Smooth muscle cell (in vitro differentiated cells): ENCODE measurements at regions not wholly inside any gene's neighbourhood (a gene's known extent, or its start where the extent isn't known, plus 50 kb on each side); places are given as distances from the start of the nearest gene placed in this dataset.

ENCODE experiments used
- DNase-seq: peaks from one replicate; lab custom pipeline; 2025; ENCODE audit not compliant: unreplicated experiment; lab: John Stamatoyannopoulos, UW
- H2AFZ ChIP-seq: fragments of 200-600 bp; sonication (generic); 2 replicates; pipeline ENCODE4 v1.6.0; 2016; ENCODE audit warnings: antibody characterized with exemption, low read depth, mild to moderate bottlenecking
- H3F3A ChIP-seq: fragments of 200-600 bp; sonication (generic); 2 replicates; pipeline ENCODE4 v1.6.0; 2017; ENCODE audit warnings: antibody characterized with exemption, low read depth
- H3K27ac ChIP-seq: fragments of 200-600 bp; sonication (generic); 2 replicates; pipeline ENCODE4 v1.5.1; 2016; ENCODE audit warnings: low read depth, mild to moderate bottlenecking
- H3K27me3 ChIP-seq: fragments of 200-600 bp; sonication (generic); 2 replicates; pipeline ENCODE4 v1.6.1; 2016; ENCODE audit warnings: low read depth, mild to moderate bottlenecking
- H3K36me3 ChIP-seq: fragments of 200-600 bp; sonication (generic); 2 replicates; pipeline ENCODE4 v1.5.1; 2016; ENCODE audit warnings: low read depth
- H3K4me1 ChIP-seq: fragments of 200-600 bp; sonication (generic); 2 replicates; pipeline ENCODE4 v1.5.1; 2016; ENCODE audit warnings: low read depth
- H3K4me2 ChIP-seq: fragments of 200-600 bp; sonication (generic); 2 replicates; pipeline ENCODE4 v1.6.0; 2016; ENCODE audit warnings: mild to moderate bottlenecking
- H3K4me3 ChIP-seq: fragments of 200-600 bp; sonication (generic); 2 replicates; pipeline ENCODE4 v1.5.1; 2016; ENCODE audit warnings: mild to moderate bottlenecking
- H3K79me2 ChIP-seq: fragments of 200-600 bp; sonication (generic); 2 replicates; pipeline ENCODE4 v1.6.0; 2016; ENCODE audit warnings: low read depth, mild to moderate bottlenecking
- H3K9ac ChIP-seq: fragments of 200-600 bp; sonication (generic); 2 replicates; pipeline ENCODE4 v1.6.0; 2016; ENCODE audit warnings: low read depth
- H3K9me3 ChIP-seq: fragments of 200-600 bp; sonication (generic); replicated peaks from 2 replicates; pipeline ENCODE4 v1.5.1; 2016; ENCODE audit warnings: low read depth
- H4K20me1 ChIP-seq: fragments of 200-600 bp; sonication (generic); 2 replicates; pipeline ENCODE4 v1.6.0; 2016; ENCODE audit warnings: low read depth
- WGBS: methylation state at CpG from one replicate; pipeline ENCODE4 v1.1.7; 2016; ENCODE audit warnings: low lambda C conversion rate; 5-methylcytosine and 5-hydroxymethylcytosine counted together
- TF ChIP-seq, protein P1 (sequence below): fragments of 200-600 bp; sonication (generic); IDR thresholded peaks from 2 replicates; pipeline ENCODE4 v1.5.1; 2017; ENCODE audit warnings: borderline replicate concordance, mild to moderate bottlenecking, antibody characterized with exemption; ENCODE audit not compliant: insufficient read depth, poor library complexity, severe bottlenecking

DNA sequence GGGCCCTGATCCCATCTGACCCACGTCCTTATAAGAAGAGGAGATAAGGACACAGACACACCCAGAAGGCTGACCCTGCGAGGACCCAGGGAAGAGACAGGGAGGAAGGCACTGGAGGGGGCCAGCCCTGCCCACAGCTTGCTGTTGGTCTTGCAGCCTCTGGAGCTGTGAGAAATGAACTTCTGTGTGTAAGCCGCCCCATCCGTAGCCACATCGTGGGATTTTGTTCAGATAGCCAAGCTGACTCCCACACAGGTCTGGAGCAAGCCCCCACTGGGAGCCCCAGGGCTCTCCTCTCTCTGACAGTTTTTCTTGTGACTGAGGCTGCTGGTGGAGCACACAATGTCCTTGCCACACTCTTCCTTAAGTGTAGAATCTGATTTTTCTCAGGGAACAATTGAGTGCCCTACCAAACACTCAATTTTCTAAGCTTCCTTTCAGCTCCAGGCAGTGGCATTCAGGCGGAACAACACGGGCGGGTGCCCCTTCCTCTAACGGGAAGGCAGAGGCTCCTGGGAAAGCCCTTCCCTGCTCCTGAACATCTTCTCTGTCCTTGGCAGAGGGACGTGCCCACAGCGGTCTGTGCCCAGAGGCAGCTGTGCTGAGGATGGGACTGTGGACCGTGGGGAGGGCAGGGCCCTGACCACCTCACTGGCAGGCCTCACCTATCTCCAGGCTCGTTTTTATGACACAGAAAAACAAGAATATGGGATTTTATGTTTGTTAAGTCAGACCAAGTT is 160.6 kb upstream of the SHH start:
- H3K4me3 ChIP-seq = no peak overlapping the region
- H3K4me1 ChIP-seq = no peaks in the 10 kb centered on the region
- H3K9me3 ChIP-seq = no peaks in the 10 kb centered on the region
- H3F3A ChIP-seq = no peaks in the 10 kb centered on the region
- no peak overlapping the region for H3K27ac ChIP-seq
- TF ChIP-seq, protein P1, sequence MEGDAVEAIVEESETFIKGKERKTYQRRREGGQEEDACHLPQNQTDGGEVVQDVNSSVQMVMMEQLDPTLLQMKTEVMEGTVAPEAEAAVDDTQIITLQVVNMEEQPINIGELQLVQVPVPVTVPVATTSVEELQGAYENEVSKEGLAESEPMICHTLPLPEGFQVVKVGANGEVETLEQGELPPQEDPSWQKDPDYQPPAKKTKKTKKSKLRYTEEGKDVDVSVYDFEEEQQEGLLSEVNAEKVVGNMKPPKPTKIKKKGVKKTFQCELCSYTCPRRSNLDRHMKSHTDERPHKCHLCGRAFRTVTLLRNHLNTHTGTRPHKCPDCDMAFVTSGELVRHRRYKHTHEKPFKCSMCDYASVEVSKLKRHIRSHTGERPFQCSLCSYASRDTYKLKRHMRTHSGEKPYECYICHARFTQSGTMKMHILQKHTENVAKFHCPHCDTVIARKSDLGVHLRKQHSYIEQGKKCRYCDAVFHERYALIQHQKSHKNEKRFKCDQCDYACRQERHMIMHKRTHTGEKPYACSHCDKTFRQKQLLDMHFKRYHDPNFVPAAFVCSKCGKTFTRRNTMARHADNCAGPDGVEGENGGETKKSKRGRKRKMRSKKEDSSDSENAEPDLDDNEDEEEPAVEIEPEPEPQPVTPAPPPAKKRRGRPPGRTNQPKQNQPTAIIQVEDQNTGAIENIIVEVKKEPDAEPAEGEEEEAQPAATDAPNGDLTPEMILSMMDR = no peak
- no peaks in the 10 kb centered on the region for H4K20me1 ChIP-seq
- H3K27me3 ChIP-seq = no peaks in the 10 kb centered on the region
- WGBS = 71% methylated on average over 13 of the region's 13 CpGs
- no peak for DNase-seq
- no peak overlapping the region for H2AFZ ChIP-seq
- H3K79me2 ChIP-seq = no peaks in the 10 kb centered on the region
- H3K4me2 ChIP-seq = no peak overlapping the region
- H3K9ac ChIP-seq = no peak overlapping the region
- no peaks in the 10 kb centered on the region for H3K36me3 ChIP-seq

DNA sequence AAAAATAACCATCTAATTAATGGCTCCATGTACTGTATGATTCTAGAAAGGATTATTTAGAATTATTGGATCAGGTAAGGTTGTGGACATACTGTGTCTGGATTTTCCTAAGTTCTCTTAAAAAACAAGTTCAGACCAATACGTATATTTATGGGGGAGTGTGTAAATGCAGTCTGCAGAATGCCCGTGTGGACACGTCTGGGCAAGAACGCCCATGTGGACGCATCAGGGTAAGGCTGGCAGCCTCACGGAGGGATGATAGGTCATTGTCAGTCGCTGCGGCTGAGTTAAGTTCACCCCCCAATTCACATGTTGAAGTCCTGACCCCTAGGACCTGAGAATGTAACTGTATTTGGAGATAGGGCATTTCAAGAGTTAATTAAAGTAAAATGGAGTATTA is 160.0 kb upstream of the SHH start:
- Histone ChIP-seq H3K4me2 (no peak overlapping the region), H3K9ac (no peak overlapping the region), H2AFZ (no peak overlapping the region), H3K27ac (no peak overlapping the region), H3K27me3 (no peaks in the 10 kb centered on the region), H3K4me3 (no peak overlapping the region), H3K79me2 (no peaks in the 10 kb centered on the region), H3K4me1 (no peaks in the 10 kb centered on the region), H3K36me3 (no peaks in the 10 kb centered on the region), H4K20me1 (no peaks in the 10 kb centered on the region), H3K9me3 (no peaks in the 10 kb centered on the region), H3F3A (no peaks in the 10 kb centered on the region)
- TF ChIP-seq, protein P1 = no peak
- no peak for DNase-seq
- WGBS = 85% methylated on average over 8 of the region's 8 CpGs

DNA sequence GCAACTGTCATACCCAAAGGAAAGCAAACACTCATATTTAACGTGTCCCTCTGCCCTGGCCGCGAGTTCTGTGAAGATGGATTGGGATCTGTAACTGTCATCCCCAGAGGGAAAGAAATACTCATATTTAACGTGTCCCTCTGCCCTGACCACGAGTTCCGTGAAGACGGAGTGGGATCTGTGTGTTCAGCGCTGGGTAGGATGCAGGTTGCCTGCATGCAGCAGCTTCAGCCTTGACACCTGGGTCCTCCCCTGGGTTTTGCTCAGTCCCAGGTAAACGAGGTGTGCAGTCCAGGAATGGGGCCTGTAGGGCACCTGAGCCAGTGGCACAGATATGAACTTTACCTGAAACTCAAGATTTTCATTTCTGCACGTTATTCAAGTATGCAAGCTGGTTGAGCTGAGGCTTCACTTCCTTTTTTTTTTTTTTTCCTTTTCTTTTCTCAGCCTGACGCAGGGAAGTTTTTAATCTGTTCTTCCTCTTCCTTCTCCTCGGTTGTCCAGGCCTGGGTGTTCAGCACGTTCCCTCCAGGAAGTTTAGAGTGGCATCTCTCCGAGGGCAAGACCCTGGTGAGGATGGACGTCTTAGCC is 159.0 kb upstream of the SHH start:
- Histone ChIP-seq H3K27me3 (peaks cover 3% of the 10 kb centered on the region), H3F3A (no peaks in the 10 kb centered on the region), H3K4me1 (no peaks in the 10 kb centered on the region), H3K4me2 (no peak overlapping the region), H3K9ac (no peak overlapping the region), H3K36me3 (no peaks in the 10 kb centered on the region), H3K79me2 (no peaks in the 10 kb centered on the region), H4K20me1 (no peaks in the 10 kb centered on the region), H3K27ac (no peak overlapping the region), H3K9me3 (no peaks in the 10 kb centered on the region), H3K4me3 (no peak overlapping the region), H2AFZ (no peak overlapping the region)
- TF ChIP-seq, protein P1 = no peak
- 88% methylated on average over 15 of the region's 15 CpGs for WGBS
- DNase-seq = no peak
